BLaER1 (cell line): ENCODE measurements at regions not wholly inside any gene's neighbourhood (a gene's known extent, or its start where the extent isn't known, plus 50 kb on each side); places are given as distances from the start of the nearest gene placed in this dataset.

Experiments used
- H3K27ac ChIP-seq: shearing (Covaris generic); formaldehyde crosslinking; 2 replicates; pipeline ENCODE4 v1.8.1; 2022
- H3K27me3 ChIP-seq: shearing (Covaris generic); formaldehyde crosslinking; 2 replicates; pipeline ENCODE4 v1.8.1; 2022
- H3K36me3 ChIP-seq: shearing (Covaris generic); formaldehyde crosslinking; 2 replicates; pipeline ENCODE4 v1.8.1; 2022
- H3K4me1 ChIP-seq: shearing (Covaris generic); formaldehyde crosslinking; 2 replicates; pipeline ENCODE4 v1.8.1; 2022
- H3K4me2 ChIP-seq: shearing (Covaris generic); formaldehyde crosslinking; 2 replicates; pipeline ENCODE4 v1.8.1; 2022
- H3K4me3 ChIP-seq: shearing (Covaris generic); formaldehyde crosslinking; 2 replicates; pipeline ENCODE4 v1.8.1; 2022
- H3K9ac ChIP-seq: shearing (Covaris generic); formaldehyde crosslinking; 2 replicates; pipeline ENCODE4 v1.8.1; 2022
- H3K9me3 ChIP-seq: shearing (Covaris generic); formaldehyde crosslinking; 2 replicates; pipeline ENCODE4 v1.8.1; 2022
- H4K20me1 ChIP-seq: shearing (Covaris generic); formaldehyde crosslinking; 2 replicates; pipeline ENCODE4 v1.8.1; 2022
- Cebpa-rat ChIP-seq: shearing (Covaris generic); IDR thresholded peaks from 2 replicates; pipeline ENCODE4 v1.8.1; 2022

DNA sequence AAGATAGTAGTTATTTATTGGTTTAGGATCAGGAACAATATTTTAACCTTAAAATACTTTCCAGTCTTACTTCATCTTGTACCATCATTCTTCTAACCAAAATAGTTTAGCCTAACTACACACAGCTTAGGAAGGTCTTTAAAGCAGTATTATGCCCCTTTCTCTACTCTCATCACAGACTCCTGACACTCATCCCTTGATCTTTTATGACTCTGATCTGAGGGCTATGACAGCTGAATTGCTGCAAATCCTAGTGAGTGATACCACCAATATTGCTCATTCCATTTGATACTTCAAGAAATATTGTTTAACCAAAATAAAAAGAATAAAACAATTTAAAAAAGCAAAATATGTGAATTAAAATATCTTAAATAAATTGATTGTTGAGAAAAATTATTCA lies 746.6 kb upstream of the ACO1 start:
- no peak for TF ChIP-seq Cebpa-rat
- no peaks in the 10 kb centered on the region for H4K20me1 ChIP-seq
- no peaks in the 10 kb centered on the region for H3K9me3 ChIP-seq
- no peak overlapping the region for H3K9ac ChIP-seq
- no peak overlapping the region for H3K4me2 ChIP-seq
- no peak overlapping the region for H3K4me3 ChIP-seq
- H3K27me3 ChIP-seq: no peaks in the 10 kb centered on the region
- no peak overlapping the region for H3K27ac ChIP-seq
- H3K4me1 ChIP-seq: no peaks in the 10 kb centered on the region
- no peaks in the 10 kb centered on the region for H3K36me3 ChIP-seq

DNA sequence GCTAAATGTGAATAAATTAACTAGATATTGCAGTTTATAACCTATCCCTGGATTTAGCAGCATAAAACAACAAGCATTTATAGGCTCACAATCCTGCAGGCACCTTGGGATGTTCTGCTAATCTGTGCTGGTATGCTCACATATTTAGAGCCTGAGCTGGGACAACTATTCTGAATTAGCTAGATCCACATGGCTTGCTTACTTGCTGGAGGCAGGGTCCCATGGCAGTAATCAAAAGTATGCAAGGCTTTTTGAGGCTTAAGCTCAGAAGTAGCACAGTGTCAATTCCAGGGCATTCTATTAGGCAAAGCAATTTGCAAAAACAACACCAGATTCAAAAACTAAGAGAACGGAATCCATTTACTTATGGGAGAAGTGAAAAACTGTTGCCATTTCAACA lies 745.0 kb upstream of the ACO1 start:
- H3K4me1 ChIP-seq: no peaks in the 10 kb centered on the region
- H4K20me1 ChIP-seq: no peaks in the 10 kb centered on the region
- no peak overlapping the region for H3K27ac ChIP-seq
- H3K27me3 ChIP-seq: no peaks in the 10 kb centered on the region
- H3K9ac ChIP-seq: no peak overlapping the region
- no peak for TF ChIP-seq Cebpa-rat
- no peaks in the 10 kb centered on the region for H3K9me3 ChIP-seq
- no peaks in the 10 kb centered on the region for H3K36me3 ChIP-seq
- H3K4me2 ChIP-seq: no peak overlapping the region
- H3K4me3 ChIP-seq: no peak overlapping the region

DNA sequence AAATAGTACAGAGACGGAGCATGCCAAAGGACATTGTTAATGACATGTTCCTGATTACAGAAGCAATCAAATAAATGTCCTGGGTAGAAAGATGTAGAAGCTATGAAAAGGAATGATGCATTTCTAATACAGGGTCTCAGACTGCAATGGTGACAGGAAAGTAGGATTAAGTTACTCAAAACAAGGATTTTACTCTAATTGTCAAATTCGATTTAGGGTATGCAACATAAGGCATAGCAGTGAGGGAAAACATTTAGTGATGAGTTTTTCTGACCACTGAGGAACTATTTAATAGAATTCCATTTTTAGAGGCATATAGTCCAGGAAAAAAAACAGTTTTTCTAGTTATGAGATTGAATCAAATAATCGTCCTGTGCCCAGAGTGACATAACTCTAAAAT lies 715.1 kb upstream of the ACO1 start:
- TF ChIP-seq Cebpa-rat: no peak
- Histone ChIP-seq H4K20me1 (no peaks in the 10 kb centered on the region), H3K36me3 (no peaks in the 10 kb centered on the region), H3K4me2 (no peak overlapping the region), H3K27me3 (no peaks in the 10 kb centered on the region), H3K9me3 (no peaks in the 10 kb centered on the region), H3K4me1 (no peaks in the 10 kb centered on the region), H3K27ac (no peak overlapping the region), H3K4me3 (no peak overlapping the region), H3K9ac (no peak overlapping the region)

DNA sequence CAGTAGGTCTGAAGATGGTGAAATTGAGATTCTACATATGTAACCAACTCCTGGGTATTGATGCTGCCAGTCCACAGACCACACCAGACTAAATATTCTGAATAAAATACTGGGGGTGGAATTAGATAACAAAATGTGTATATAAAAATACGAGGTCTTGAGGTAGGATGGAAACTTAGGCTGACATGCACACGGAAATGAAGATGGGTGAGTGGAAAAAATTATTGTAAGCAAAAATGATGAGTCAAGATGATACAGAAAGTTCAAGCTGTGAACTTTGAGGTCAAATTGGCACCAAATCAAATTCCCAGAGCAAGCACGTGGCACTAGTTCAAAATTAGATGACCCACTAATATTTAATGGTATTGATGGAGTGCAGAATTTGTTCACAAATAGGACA lies 713.4 kb upstream of the ACO1 start:
- no peak for TF ChIP-seq Cebpa-rat
- Histone ChIP-seq H3K27me3 (no peaks in the 10 kb centered on the region), H3K4me2 (no peak overlapping the region), H3K4me1 (no peaks in the 10 kb centered on the region), H3K36me3 (no peaks in the 10 kb centered on the region), H3K9ac (no peak overlapping the region), H3K9me3 (no peaks in the 10 kb centered on the region), H3K27ac (no peak overlapping the region), H3K4me3 (no peak overlapping the region), H4K20me1 (no peaks in the 10 kb centered on the region)

DNA sequence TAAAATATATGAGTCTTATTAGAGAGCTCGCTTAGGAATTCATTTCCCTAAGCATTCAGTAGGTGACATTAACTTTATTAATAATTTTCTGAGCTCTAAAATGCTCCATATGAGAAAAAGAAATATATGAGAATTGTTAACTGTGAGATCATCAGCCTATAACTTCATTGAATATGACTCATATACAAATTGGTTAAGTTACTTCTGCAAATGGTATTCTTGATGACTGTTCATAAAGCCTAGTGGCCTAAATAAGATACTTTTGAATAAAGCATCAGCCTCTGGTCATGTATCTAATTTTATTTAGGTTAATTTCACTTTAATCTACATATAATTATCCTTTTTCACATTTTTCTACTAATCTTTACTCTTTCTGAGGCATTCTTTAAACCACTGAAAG lies 710.2 kb upstream of the ACO1 start:
- Histone ChIP-seq H3K4me3 (no peak overlapping the region), H3K9me3 (no peaks in the 10 kb centered on the region), H3K36me3 (no peaks in the 10 kb centered on the region), H3K27me3 (no peaks in the 10 kb centered on the region), H3K9ac (no peak overlapping the region), H3K4me2 (no peak overlapping the region), H3K4me1 (no peaks in the 10 kb centered on the region), H4K20me1 (no peaks in the 10 kb centered on the region), H3K27ac (no peak overlapping the region)
- TF ChIP-seq Cebpa-rat: no peak

DNA sequence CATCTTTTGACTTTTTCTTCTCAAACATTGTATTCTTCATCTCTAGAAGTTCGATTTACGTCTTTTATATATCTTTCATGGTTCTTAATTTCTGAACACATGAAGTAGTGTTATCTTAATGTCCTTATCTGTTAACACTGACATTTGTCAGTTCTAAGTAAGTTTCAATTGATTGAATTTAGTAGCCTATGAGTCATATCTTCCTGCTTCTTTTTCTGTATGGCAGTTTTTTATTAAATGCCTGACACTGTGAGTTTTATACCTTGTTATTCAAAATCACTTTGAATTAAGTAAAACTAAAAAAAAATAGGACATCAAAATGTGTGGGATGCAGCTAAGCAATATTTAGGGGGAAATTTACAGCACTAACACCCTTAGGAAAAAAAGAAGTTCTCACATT lies 707.0 kb upstream of the ACO1 start:
- H3K9me3 ChIP-seq: no peaks in the 10 kb centered on the region
- H3K27me3 ChIP-seq: no peaks in the 10 kb centered on the region
- no peaks in the 10 kb centered on the region for H4K20me1 ChIP-seq
- no peak overlapping the region for H3K9ac ChIP-seq
- H3K27ac ChIP-seq: no peak overlapping the region
- no peak for TF ChIP-seq Cebpa-rat
- H3K4me2 ChIP-seq: no peak overlapping the region
- no peak overlapping the region for H3K4me3 ChIP-seq
- H3K36me3 ChIP-seq: no peaks in the 10 kb centered on the region
- H3K4me1 ChIP-seq: no peaks in the 10 kb centered on the region

DNA sequence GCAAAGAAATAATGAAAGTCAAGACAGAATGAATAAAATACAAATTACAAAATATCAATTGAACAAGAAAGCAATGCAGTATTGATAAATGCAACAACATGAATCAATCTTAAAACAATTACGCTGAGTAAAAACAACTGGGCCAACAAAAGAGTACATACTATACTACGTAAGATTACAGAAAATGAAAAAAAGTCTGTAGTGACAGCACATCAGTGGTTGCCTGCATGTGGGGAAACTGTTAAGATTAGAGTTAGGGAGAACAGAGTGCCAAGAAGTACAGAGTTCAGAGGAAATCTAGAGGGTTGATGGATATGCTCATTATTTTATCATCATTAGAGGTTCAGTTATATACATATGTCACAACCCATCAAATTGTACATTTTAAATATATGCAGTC lies 706.6 kb upstream of the ACO1 start:
- Histone ChIP-seq H3K4me2 (no peak overlapping the region), H3K27me3 (no peaks in the 10 kb centered on the region), H3K4me3 (no peak overlapping the region), H4K20me1 (no peaks in the 10 kb centered on the region), H3K4me1 (no peaks in the 10 kb centered on the region), H3K9me3 (no peaks in the 10 kb centered on the region), H3K9ac (no peak overlapping the region), H3K27ac (no peak overlapping the region), H3K36me3 (no peaks in the 10 kb centered on the region)
- TF ChIP-seq Cebpa-rat: no peak

DNA sequence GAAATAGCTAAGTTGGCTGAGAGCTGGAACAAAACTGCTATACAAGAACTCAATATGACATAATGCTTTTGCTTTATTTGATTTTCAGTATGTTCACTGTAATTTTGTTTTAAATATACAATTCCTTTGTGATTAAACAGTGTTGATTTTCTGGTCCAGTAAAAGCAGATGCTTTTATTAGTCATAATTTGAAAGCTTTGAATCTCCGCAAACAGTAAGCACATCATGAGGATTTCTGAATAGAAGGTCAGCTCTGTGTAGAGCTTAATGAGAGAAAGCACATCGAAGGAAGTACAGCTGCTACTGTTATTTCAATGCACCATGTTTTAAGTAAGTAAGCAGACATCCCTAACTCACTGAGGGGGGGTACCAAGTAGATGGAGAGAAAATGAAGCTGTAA lies 701.3 kb upstream of the ACO1 start:
- H3K27ac ChIP-seq: no peak overlapping the region
- H3K9me3 ChIP-seq: no peaks in the 10 kb centered on the region
- TF ChIP-seq Cebpa-rat: no peak
- H3K4me1 ChIP-seq: no peaks in the 10 kb centered on the region
- H4K20me1 ChIP-seq: no peaks in the 10 kb centered on the region
- H3K27me3 ChIP-seq: no peaks in the 10 kb centered on the region
- no peak overlapping the region for H3K4me2 ChIP-seq
- H3K9ac ChIP-seq: no peak overlapping the region
- no peaks in the 10 kb centered on the region for H3K36me3 ChIP-seq
- H3K4me3 ChIP-seq: no peak overlapping the region

DNA sequence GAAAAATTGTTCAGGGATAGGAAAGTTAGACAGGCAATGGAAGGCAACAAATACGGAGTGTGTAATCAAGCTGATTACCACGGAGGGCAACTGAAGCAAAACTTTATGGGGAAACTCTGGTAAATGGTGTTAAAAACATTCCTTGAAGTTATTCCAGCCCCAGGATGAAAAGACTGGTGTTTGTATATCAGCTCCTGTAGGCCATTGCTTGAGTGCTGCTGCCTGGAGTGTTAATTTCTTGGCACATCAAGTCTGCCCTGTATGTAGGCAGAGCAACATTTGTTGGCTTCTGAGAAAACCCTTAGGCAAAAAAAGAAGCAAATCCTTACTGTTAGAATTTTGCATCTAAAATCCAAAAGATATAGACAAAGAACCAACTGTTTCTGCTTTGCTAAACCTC lies 686.5 kb upstream of the ACO1 start:
- Histone ChIP-seq H4K20me1 (no peaks in the 10 kb centered on the region), H3K27me3 (no peaks in the 10 kb centered on the region), H3K9me3 (no peaks in the 10 kb centered on the region), H3K9ac (no peak overlapping the region), H3K36me3 (no peaks in the 10 kb centered on the region), H3K4me3 (no peak overlapping the region), H3K4me1 (no peaks in the 10 kb centered on the region), H3K4me2 (no peak overlapping the region), H3K27ac (no peak overlapping the region)
- no peak for TF ChIP-seq Cebpa-rat

DNA sequence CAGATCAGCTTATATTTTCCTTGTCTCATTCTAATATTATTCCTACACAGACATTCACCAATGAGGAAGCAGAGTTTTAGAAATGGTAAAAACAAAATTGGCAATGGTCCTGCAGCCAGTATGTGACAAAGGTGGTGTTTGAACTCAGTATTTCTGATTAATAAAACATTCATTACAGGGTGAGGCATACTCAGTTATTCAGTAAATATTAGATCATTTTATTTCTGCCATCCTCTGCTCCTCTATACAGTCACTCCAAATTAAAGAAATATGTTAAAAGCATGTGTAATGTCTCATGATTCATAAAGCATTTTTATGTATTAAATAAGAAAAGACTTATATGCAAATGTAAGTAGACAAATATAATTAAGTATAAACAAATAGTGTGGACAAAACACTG lies 684.6 kb upstream of the ACO1 start:
- Histone ChIP-seq H3K4me2 (no peak overlapping the region), H3K27ac (no peak overlapping the region), H3K4me3 (no peak overlapping the region), H3K9me3 (no peaks in the 10 kb centered on the region), H3K27me3 (no peaks in the 10 kb centered on the region), H3K36me3 (no peaks in the 10 kb centered on the region), H3K9ac (no peak overlapping the region), H4K20me1 (no peaks in the 10 kb centered on the region), H3K4me1 (no peaks in the 10 kb centered on the region)
- TF ChIP-seq Cebpa-rat: no peak

DNA sequence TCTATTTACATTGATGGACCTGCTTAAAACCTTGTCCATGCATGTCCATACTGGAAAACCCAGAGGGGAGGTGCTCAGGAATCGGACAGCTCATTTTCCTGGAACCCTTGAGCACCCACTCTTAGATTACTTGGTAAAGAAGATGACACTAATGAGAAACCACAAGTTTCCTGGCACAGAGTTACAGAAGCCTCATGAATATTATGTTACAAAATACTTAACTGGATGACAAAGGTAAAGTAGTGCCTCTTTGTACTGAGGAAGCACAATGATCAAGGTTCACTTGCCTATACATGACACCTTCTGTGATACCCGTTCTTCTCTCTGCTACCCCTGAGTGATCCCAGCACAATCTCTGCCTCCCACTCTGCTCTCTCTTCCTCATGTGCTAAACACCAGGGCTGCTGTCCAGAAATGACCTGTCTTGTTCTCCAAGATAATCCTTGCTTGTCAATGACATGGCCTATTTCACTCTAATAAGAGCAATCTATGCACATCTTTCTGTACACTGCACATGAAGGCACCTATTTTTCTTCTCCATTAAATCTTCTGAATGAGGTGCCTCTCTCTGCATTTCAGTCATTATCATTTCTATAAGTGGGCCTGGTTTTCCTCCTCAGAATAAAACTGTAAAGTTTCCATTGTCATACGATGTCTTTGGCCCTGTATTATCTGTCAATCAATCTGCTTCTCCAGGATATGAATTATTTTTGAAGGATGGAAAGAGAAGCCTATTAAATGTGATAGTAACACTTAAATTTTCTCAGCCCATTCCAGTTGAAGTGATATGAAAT lies 684.0 kb upstream of the ACO1 start:
- Histone ChIP-seq H3K27me3 (no peaks in the 10 kb centered on the region), H3K9me3 (no peaks in the 10 kb centered on the region), H3K36me3 (no peaks in the 10 kb centered on the region), H3K9ac (no peak overlapping the region), H3K4me2 (no peak overlapping the region), H3K4me3 (no peak overlapping the region), H3K4me1 (no peaks in the 10 kb centered on the region), H3K27ac (no peak overlapping the region), H4K20me1 (no peaks in the 10 kb centered on the region)
- no peak for TF ChIP-seq Cebpa-rat
